Trophoblast cell (in vitro differentiated cells and primary cell): ENCODE measurements at regions not wholly inside any gene's neighbourhood (a gene's known extent, or its start where the extent isn't known, plus 50 kb on each side); places are given as distances from the start of the nearest gene placed in this dataset.

Source experiments
- DNase-seq, 2 donors: peaks; one replicate each; pipeline ENCODE4 v3.0.0-alpha.2; 2016
- H2AFZ ChIP-seq: 2 replicates; pipeline ENCODE4 v1.6.1; 2013; ENCODE audit warnings: low read length, moderate library complexity, mild to moderate bottlenecking; ENCODE audit not compliant: insufficient read depth, poor library complexity
- H2AK5ac ChIP-seq: 2 replicates; pipeline ENCODE4 v1.6.1; 2013; ENCODE audit warnings: mild to moderate bottlenecking, low read length
- H2BK120ac ChIP-seq: 2 replicates; pipeline ENCODE4 v1.6.1; 2013; ENCODE audit warnings: low read length, mild to moderate bottlenecking, moderate library complexity; ENCODE audit not compliant: insufficient read depth, poor library complexity
- H2BK12ac ChIP-seq: 2 replicates; pipeline ENCODE4 v1.6.1; 2013; ENCODE audit warnings: mild to moderate bottlenecking, low read length, moderate library complexity
- H2BK5ac ChIP-seq: 2 replicates; pipeline ENCODE4 v1.6.1; 2013; ENCODE audit warnings: low read length, low read depth, moderate library complexity, mild to moderate bottlenecking; ENCODE audit not compliant: poor library complexity
- H3K14ac ChIP-seq: 2 replicates; pipeline ENCODE4 v1.6.1; 2013; ENCODE audit warnings: mild to moderate bottlenecking, low read length
- H3K18ac ChIP-seq: 2 replicates; pipeline ENCODE4 v1.6.1; 2013; ENCODE audit warnings: mild to moderate bottlenecking, low read length
- H3K23ac ChIP-seq: 2 replicates; pipeline ENCODE4 v1.6.1; 2013; ENCODE audit warnings: low read length
- H3K27ac ChIP-seq: 2 replicates; pipeline ENCODE4 v1.5.1; 2013; ENCODE audit warnings: low read depth, mild to moderate bottlenecking, inconsistent platforms, low read length, moderate library complexity
- H3K27me3 ChIP-seq: 2 replicates; pipeline ENCODE4 v1.6.1; 2013; ENCODE audit warnings: inconsistent platforms, mild to moderate bottlenecking, low read length, moderate library complexity; ENCODE audit not compliant: insufficient read depth
- H3K36me3 ChIP-seq, 2 experiments: 1 replicate in 1 of 2; 2 replicates in 1 of 2; pipeline ENCODE4 v1.6.1; 2013; ENCODE audit warnings: low read length in 2 of 2, mild to moderate bottlenecking in 2 of 2, moderate library complexity in 1 of 2; ENCODE audit not compliant: insufficient read depth in 2 of 2, control insufficient read depth in 1 of 2
- H3K4ac ChIP-seq: 2 replicates; pipeline ENCODE4 v1.6.1; 2013; ENCODE audit warnings: low read depth, mild to moderate bottlenecking, low read length, moderate library complexity
- H3K4me1 ChIP-seq, 2 experiments: 1 replicate in 1 of 2; 2 replicates in 1 of 2; pipeline ENCODE4 v1.6.1; 2013; ENCODE audit warnings: low read length in 2 of 2, mild to moderate bottlenecking in 2 of 2, moderate library complexity in 1 of 2; ENCODE audit not compliant: insufficient read depth in 2 of 2, control insufficient read depth in 1 of 2
- H3K4me2 ChIP-seq: 2 replicates; pipeline ENCODE4 v1.6.1; 2013; ENCODE audit warnings: inconsistent platforms, mild to moderate bottlenecking, low read length, moderate library complexity
- H3K4me3 ChIP-seq: 2 replicates; pipeline ENCODE4 v1.5.1; 2013; ENCODE audit warnings: mild to moderate bottlenecking, low read depth, low read length, inconsistent platforms
- H3K79me1 ChIP-seq: one replicate; pipeline ENCODE4 v1.6.1; 2013; ENCODE audit warnings: low read length
- H3K79me2 ChIP-seq: 2 replicates; pipeline ENCODE4 v1.6.1; 2013; ENCODE audit warnings: low read length, mild to moderate bottlenecking; ENCODE audit not compliant: control insufficient read depth, insufficient read depth, poor library complexity
- H3K9ac ChIP-seq: 2 replicates; pipeline ENCODE4 v1.6.1; 2013; ENCODE audit warnings: mild to moderate bottlenecking, low read length
- H3K9me3 ChIP-seq: 2 replicates; pipeline ENCODE4 v1.6.1; 2013; ENCODE audit warnings: low read depth, mild to moderate bottlenecking, control low read depth, inconsistent platforms, low read length; ENCODE audit not compliant: insufficient read depth
- H4K12ac ChIP-seq: 2 replicates; pipeline ENCODE4 v1.6.1; 2013; ENCODE audit warnings: low read depth, mild to moderate bottlenecking, low read length, moderate library complexity
- H4K8ac ChIP-seq: 2 replicates; pipeline ENCODE4 v1.6.1; 2013; ENCODE audit warnings: low read depth, mild to moderate bottlenecking, low read length, moderate library complexity
- H4K91ac ChIP-seq: one replicate; pipeline ENCODE4 v1.6.1; 2013; ENCODE audit warnings: low read depth, mild to moderate bottlenecking, low read length, moderate library complexity
- WGBS: extraction: QIAGEN DNeasy Blood & Tissue Kit; methylation state at CpG from one replicate; pipeline ENCODE4 v1.1.7; 2013; ENCODE audit warnings: missing lambda C conversion rate; ENCODE audit not compliant: insufficient read length, insufficient coverage; ENCODE audit errors: extremely low coverage; 5-methylcytosine and 5-hydroxymethylcytosine counted together

DNA sequence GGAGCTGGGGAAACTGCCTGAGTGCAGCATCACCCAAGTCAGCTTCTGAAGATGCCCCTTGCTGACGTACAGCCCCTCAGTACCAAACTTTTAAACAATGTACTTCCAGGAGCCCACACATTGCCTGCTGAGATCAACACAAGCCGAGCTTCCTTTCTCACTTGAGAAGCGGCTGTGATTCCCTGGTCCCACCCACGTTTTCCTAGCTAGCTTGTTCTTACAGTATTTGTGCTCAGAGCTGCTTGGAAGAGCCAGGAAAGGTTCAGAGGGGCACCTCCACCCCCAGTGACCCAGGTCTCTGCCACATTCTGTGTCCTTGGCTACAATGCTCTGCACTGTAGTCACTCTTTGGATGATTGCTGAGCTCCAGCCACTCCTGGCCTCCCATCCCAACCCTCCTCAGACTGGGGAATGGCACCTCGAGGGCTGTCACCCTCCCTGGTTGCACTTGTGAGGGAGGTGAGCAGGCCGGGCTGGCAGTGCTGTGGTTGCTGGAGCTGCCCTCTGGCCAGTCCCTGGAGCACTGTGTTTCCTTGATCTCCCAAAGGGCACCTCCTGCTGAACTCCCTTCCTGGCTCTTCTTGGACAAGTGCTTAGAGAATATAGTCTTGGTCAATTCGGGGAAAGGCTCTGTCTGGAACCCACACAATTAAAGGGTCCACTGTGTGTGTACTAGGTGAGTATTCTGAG is 355.1 kb downstream of the AJAP1 start:
- Histone ChIP-seq H2AK5ac (no peak overlapping the region), H2AFZ (no peak overlapping the region), H3K14ac (no peak overlapping the region), H3K4me3 (no peak overlapping the region), H2BK12ac (no peak overlapping the region), H3K9ac (no peak overlapping the region), H3K79me1 (no peaks in the 10 kb centered on the region), H3K4ac (no peak overlapping the region), H3K79me2 (no peaks in the 10 kb centered on the region), H4K91ac (no peak overlapping the region), H3K18ac (no peak overlapping the region), H3K23ac (no peak overlapping the region), H3K36me3 (no peaks in the 10 kb centered on the region), H3K9me3 (peaks cover 2% of the 10 kb centered on the region), H4K8ac (no peak overlapping the region), H3K27ac (no peak overlapping the region), H3K4me1 (peaks cover 2% of the 10 kb centered on the region in 2 experiments), H4K12ac (no peak overlapping the region), H3K27me3 (no peaks in the 10 kb centered on the region), H2BK120ac (no peak overlapping the region), H3K4me2 (no peak overlapping the region), H2BK5ac (no peak overlapping the region)
- WGBS = no CpG with 5 or more reads among the region's 7 CpGs
- DNase-seq = no peak

DNA sequence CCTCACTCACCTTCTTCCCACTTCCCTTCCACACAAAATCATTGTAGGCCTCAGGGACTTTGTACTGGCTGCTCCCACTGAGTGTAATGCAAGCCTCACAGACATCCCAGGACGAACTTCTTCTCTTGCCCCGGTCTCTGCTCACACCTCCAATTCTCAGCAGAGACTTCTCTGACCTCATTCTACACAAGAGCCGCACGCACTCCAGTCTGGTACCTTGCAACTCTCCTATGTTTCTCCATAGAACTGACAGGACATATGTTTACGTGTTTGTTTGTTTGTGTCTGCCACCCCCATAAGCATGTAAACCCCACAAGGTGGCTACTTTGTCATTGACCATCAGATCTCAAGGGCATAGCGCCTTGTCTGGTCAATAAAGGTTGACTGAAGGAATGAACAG is 350.8 kb downstream of the AJAP1 start:
- H3K23ac ChIP-seq = no peak overlapping the region
- H4K12ac ChIP-seq = no peak overlapping the region
- H3K18ac ChIP-seq = no peak overlapping the region
- no peak overlapping the region for H4K91ac ChIP-seq
- no peak for DNase-seq
- H2BK5ac ChIP-seq = no peak overlapping the region
- H3K27me3 ChIP-seq = no peaks in the 10 kb centered on the region
- no peak overlapping the region for H3K4me3 ChIP-seq
- no peak overlapping the region for H3K4ac ChIP-seq
- H3K27ac ChIP-seq = no peak overlapping the region
- H2AFZ ChIP-seq = no peak overlapping the region
- H2AK5ac ChIP-seq = no peak overlapping the region
- H3K4me1 ChIP-seq = no peaks in the 10 kb centered on the region
- no peak overlapping the region for H2BK12ac ChIP-seq
- no peaks in the 10 kb centered on the region for H3K79me1 ChIP-seq
- no peak overlapping the region for H3K14ac ChIP-seq
- H3K9ac ChIP-seq = no peak overlapping the region
- no peak overlapping the region for H3K4me2 ChIP-seq
- H3K9me3 ChIP-seq = peaks cover 5% of the 10 kb centered on the region
- no peak overlapping the region for H2BK120ac ChIP-seq
- no CpG with 5 or more reads among the region's 6 CpGs for WGBS
- H4K8ac ChIP-seq = no peak overlapping the region
- H3K36me3 ChIP-seq = no peaks in the 10 kb centered on the region
- H3K79me2 ChIP-seq = no peaks in the 10 kb centered on the region

DNA sequence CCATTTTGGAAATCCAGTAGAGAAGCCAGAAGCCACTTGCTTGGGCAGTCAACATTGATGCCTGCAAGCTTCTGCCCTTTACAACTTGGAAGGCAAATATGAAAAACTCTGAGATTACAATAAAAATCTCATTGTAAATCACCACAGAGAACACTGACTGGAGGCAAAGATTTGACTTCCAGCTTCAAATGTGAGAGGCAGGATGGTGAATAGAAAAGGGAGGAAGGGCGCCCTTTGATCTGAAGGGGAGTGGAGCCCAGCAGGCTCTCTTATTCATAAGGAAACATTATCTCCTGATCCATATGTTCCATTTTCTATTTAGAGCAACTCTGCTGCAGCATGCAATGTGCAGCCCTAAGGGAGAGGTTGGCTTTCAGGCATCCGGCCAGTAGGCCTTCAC is 348.3 kb downstream of the AJAP1 start:
- H2AK5ac ChIP-seq = no peak overlapping the region
- H4K12ac ChIP-seq = no peak overlapping the region

DNA sequence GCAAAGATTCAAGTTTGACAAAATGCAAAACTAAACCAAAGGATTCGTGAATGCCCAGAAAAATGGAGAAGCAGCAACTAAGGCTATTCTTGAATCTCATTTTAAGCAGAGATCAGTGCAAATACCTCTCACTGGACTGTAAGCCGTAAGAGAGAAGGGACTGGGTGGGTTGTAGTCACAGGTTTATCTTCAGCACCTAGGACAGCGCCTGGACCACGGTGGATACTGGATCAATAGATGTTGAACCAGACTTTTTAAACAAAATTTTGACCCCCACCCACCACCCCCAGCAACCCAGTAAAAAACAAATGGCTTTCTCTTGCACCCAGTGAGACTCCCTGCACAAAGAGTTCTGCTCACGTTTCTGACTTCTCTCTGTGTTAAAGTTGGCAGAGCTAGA is 347.1 kb downstream of the AJAP1 start:
- Histone ChIP-seq H3K27ac (no peak overlapping the region), H3K36me3 (no peaks in the 10 kb centered on the region), H4K8ac (no peak overlapping the region), H3K23ac (no peak overlapping the region), H2BK120ac (no peak overlapping the region), H3K79me2 (no peaks in the 10 kb centered on the region), H3K4me2 (no peak overlapping the region), H3K4me3 (no peak overlapping the region), H2BK5ac (no peak overlapping the region), H4K12ac (no peak overlapping the region), H3K18ac (no peak overlapping the region), H3K27me3 (no peaks in the 10 kb centered on the region), H3K79me1 (no peaks in the 10 kb centered on the region), H2AK5ac (no peak overlapping the region), H3K9ac (no peak overlapping the region), H3K4me1 (no peaks in the 10 kb centered on the region), H3K4ac (no peak overlapping the region), H3K9me3 (peaks cover 3% of the 10 kb centered on the region), H3K14ac (no peak overlapping the region), H4K91ac (no peak overlapping the region), H2BK12ac (no peak overlapping the region), H2AFZ (no peak overlapping the region)
- no CpG with 5 or more reads among the region's 5 CpGs for WGBS
- no peak for DNase-seq

More for the DNA sequence above, 348.3 kb downstream of the AJAP1 start:
- no peak for DNase-seq
- peaks cover 5% of the 10 kb centered on the region for H3K9me3 ChIP-seq
- no peak overlapping the region for H3K27ac ChIP-seq
- WGBS = no CpG with 5 or more reads among the region's 2 CpGs
- H2AFZ ChIP-seq = no peak overlapping the region
- H4K91ac ChIP-seq = no peak overlapping the region
- H2BK5ac ChIP-seq = no peak overlapping the region
- no peaks in the 10 kb centered on the region for H3K36me3 ChIP-seq
- no peak overlapping the region for H2BK12ac ChIP-seq
- no peaks in the 10 kb centered on the region for H3K27me3 ChIP-seq
- H3K79me1 ChIP-seq = no peaks in the 10 kb centered on the region
- H3K4me3 ChIP-seq = no peak overlapping the region
- no peaks in the 10 kb centered on the region for H3K79me2 ChIP-seq
- H4K8ac ChIP-seq = no peak overlapping the region
- H3K18ac ChIP-seq = no peak overlapping the region
- no peak overlapping the region for H3K14ac ChIP-seq
- H3K4ac ChIP-seq = no peak overlapping the region
- no peak overlapping the region for H3K23ac ChIP-seq
- no peak overlapping the region for H3K9ac ChIP-seq
- H3K4me2 ChIP-seq = no peak overlapping the region
- H3K4me1 ChIP-seq = no peaks in the 10 kb centered on the region
- no peak overlapping the region for H2BK120ac ChIP-seq
